HUES6 (cell line): ENCODE measurements at regions not wholly inside any gene's neighbourhood (a gene's known extent, or its start where the extent isn't known, plus 50 kb on each side); places are given as distances from the start of the nearest gene placed in this dataset.

Experiments
- H3K27ac ChIP-seq: 2 replicates; pipeline ENCODE4 v1.7.0; 2013; ENCODE audit warnings: low read depth, mild to moderate bottlenecking, low read length, inconsistent platforms
- H3K27me3 ChIP-seq: 2 replicates; pipeline ENCODE4 v1.6.1; 2013; ENCODE audit warnings: low read length; ENCODE audit not compliant: control insufficient read depth, insufficient read depth
- H3K36me3 ChIP-seq: 2 replicates; pipeline ENCODE4 v1.6.1; 2013; ENCODE audit warnings: low read length; ENCODE audit not compliant: control insufficient read depth, insufficient read depth
- H3K4me1 ChIP-seq: 2 replicates; pipeline ENCODE4 v1.6.1; 2013; ENCODE audit warnings: low read length; ENCODE audit not compliant: control insufficient read depth, insufficient read depth
- H3K4me3 ChIP-seq: 2 replicates; pipeline ENCODE4 v1.5.1; 2013; ENCODE audit warnings: low read depth, low read length
- H3K9ac ChIP-seq: one replicate; pipeline ENCODE4 v1.6.1; 2013; ENCODE audit warnings: mild to moderate bottlenecking, low read length
- H3K9me3 ChIP-seq: 2 replicates; pipeline ENCODE4 v1.6.1; 2013; ENCODE audit warnings: low read depth, low read length; ENCODE audit not compliant: control insufficient read depth, insufficient read depth

- H3K4me3 ChIP-seq = peak overlapping the region; percentile 86
- H3K36me3 ChIP-seq = no peaks in the 10 kb centered on the region
- H3K27me3 ChIP-seq = peaks cover 15% of the 10 kb centered on the region; the same call in 1 of the 2 replicates
- peaks cover 13% of the 10 kb centered on the region for H3K4me1 ChIP-seq
- no peaks in the 10 kb centered on the region for H3K9me3 ChIP-seq
- no peak overlapping the region; the same call in 1 of the 2 replicates for H3K27ac ChIP-seq
- peak overlapping the region; percentile 97 for H3K9ac ChIP-seq
Measured at GRCh38 chr12:25384038-25384892, 133.5 kb upstream of the KRAS start.

DNA sequence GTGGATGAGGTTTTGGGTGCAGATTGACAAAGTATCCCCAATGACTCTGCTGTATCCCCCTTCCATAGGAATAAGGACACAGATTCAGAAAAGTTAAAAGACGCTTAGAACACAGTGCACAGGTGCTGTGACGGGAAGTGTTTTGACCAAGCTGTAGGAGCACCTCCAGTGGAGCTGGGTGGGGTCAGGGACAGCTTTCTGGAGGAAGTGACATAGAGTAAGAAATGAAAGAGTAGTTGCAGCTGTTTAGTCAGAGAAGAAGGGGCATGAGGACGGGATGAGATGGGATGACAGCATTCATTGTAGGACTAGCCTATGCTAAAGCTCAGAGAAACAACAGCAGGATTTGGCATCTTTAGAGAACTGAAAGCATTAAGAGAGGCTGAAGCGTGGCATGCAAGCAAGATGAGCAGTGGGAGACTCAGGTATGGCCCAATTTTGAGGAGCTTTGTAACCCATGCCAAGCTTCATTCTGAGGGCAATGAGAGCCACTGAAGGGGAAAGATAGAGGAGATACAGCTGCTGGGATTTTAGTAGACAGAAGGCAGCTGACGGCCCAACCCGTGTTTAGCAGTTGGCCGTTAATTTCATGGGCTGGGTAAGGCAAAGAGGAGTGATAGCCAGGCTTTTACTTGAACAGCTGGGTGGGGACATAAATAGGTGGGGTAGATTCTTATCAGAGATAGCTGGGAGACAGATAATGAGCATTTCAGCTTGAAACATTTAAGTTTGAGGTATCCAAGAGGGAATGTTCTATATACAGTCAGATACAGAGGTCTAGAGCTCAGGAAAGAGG lies 131.8 kb upstream of the KRAS start:
- Histone ChIP-seq H3K9ac (no peak overlapping the region), H3K27ac (no peak overlapping the region), H3K4me3 (no peak overlapping the region), H3K9me3 (no peaks in the 10 kb centered on the region), H3K36me3 (no peaks in the 10 kb centered on the region), H3K27me3 (peaks cover 15% of the 10 kb centered on the region; the same call in 1 of the 2 replicates), H3K4me1 (peaks cover 18% of the 10 kb centered on the region)

- H3K4me3 ChIP-seq = no peak overlapping the region
- no peak overlapping the region for H3K9ac ChIP-seq
- H3K36me3 ChIP-seq = no peaks in the 10 kb centered on the region
- H3K27me3 ChIP-seq = no peaks in the 10 kb centered on the region
- H3K9me3 ChIP-seq = no peaks in the 10 kb centered on the region
- H3K4me1 ChIP-seq = peaks cover 7% of the 10 kb centered on the region; the same call in 1 of the 2 replicates
- no peak overlapping the region for H3K27ac ChIP-seq
Measured at GRCh38 chr12:25377469-25378177, 126.9 kb upstream of the KRAS start.

- H3K4me1 ChIP-seq = peaks cover 7% of the 10 kb centered on the region; the same call in 1 of the 2 replicates
- no peak overlapping the region for H3K9ac ChIP-seq
- H3K27me3 ChIP-seq = no peaks in the 10 kb centered on the region
- no peak overlapping the region for H3K27ac ChIP-seq
- H3K9me3 ChIP-seq = no peaks in the 10 kb centered on the region
- no peaks in the 10 kb centered on the region for H3K36me3 ChIP-seq
- H3K4me3 ChIP-seq = no peak overlapping the region
Measured at GRCh38 chr12:25376985-25377384, 126.3 kb upstream of the KRAS start.

DNA sequence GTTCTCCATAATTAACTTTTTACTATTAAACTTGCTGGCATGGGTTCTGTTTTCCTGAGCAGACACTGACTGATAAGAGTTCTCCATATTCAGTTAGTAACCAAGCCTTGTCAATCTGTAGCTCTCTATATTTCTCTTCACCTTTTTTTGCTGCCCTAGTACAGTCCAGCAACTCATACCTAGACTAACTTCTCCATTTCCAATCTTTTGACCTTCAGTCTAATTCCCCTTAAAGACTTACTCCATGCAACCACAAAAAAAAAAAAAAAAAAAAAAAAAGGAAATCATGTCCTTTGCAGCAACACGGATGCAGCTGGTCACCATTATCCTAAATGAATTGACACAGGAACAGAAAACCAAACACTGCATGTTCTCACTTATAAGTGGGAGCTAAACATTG lies 125.7 kb upstream of the KRAS start:
- Histone ChIP-seq H3K4me3 (no peak overlapping the region), H3K36me3 (no peaks in the 10 kb centered on the region), H3K27me3 (no peaks in the 10 kb centered on the region), H3K9ac (no peak overlapping the region), H3K4me1 (peaks cover 7% of the 10 kb centered on the region; the same call in 1 of the 2 replicates), H3K27ac (no peak overlapping the region), H3K9me3 (no peaks in the 10 kb centered on the region)

GRCh38 chr12:25372969-25373817 lies 122.5 kb upstream of the KRAS start:
- Histone ChIP-seq H3K27ac (no peak overlapping the region), H3K9me3 (peaks cover 6% of the 10 kb centered on the region; the same call in 1 of the 2 replicates), H3K4me1 (peaks cover 7% of the 10 kb centered on the region; the same call in 1 of the 2 replicates), H3K4me3 (no peak overlapping the region), H3K9ac (no peak overlapping the region), H3K27me3 (no peaks in the 10 kb centered on the region), H3K36me3 (no peaks in the 10 kb centered on the region)

DNA sequence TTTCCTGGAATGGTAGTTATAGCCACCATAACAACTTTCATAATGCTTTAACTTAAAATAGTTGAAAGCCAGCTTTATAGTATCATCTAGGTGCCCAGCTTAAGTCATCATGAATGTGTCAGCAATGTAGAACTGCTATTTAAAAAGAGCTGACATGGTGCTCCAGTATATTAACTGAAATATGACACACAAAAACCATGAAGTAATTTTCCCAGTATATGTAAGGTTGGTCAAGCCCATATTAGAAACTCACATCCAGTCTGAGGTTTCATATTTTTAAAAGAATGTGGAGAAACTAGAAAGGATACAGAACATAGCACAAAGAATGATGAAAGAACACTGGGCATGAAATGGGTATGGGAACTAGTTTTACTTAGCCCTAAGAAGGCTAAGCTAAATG lies 121.3 kb upstream of the KRAS start:
- Histone ChIP-seq H3K9ac (no peak overlapping the region), H3K4me3 (no peak overlapping the region), H3K27me3 (no peaks in the 10 kb centered on the region), H3K27ac (no peak overlapping the region), H3K9me3 (peaks cover 8% of the 10 kb centered on the region; the same call in 1 of the 2 replicates), H3K4me1 (no peaks in the 10 kb centered on the region), H3K36me3 (no peaks in the 10 kb centered on the region)

DNA sequence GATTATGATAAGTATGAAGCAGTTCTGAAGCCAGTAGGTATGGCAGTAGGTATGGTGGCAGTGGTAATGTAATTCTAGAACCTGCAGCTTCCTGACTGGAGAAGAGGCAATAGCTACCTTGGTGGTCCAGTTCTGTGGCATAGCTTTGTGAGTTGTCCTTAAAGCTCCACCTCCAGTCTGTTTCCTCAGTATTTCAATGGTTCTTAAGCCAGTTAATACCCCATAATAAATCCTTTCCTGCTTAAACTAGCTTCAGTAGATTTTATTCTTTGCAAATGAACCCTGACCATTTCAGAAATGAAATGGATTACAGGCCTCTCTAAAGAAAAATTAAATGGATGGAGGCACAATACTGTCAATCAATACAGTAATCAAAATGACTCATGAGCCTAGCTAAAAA lies 117.8 kb upstream of the KRAS start:
- Histone ChIP-seq H3K4me3 (no peak overlapping the region), H3K9me3 (peaks cover 8% of the 10 kb centered on the region; the same call in 1 of the 2 replicates), H3K36me3 (no peaks in the 10 kb centered on the region), H3K27ac (no peak overlapping the region), H3K4me1 (peaks cover 15% of the 10 kb centered on the region), H3K9ac (no peak overlapping the region), H3K27me3 (no peaks in the 10 kb centered on the region)

GRCh38 chr12:25366122-25366521 lies 115.4 kb upstream of the KRAS start:
- H3K4me3 ChIP-seq = no peak overlapping the region
- H3K36me3 ChIP-seq = no peaks in the 10 kb centered on the region
- no peaks in the 10 kb centered on the region for H3K27me3 ChIP-seq
- H3K9ac ChIP-seq = no peak overlapping the region
- peaks cover 8% of the 10 kb centered on the region; the same call in 1 of the 2 replicates for H3K9me3 ChIP-seq
- peaks cover 15% of the 10 kb centered on the region for H3K4me1 ChIP-seq
- no peak overlapping the region for H3K27ac ChIP-seq

DNA sequence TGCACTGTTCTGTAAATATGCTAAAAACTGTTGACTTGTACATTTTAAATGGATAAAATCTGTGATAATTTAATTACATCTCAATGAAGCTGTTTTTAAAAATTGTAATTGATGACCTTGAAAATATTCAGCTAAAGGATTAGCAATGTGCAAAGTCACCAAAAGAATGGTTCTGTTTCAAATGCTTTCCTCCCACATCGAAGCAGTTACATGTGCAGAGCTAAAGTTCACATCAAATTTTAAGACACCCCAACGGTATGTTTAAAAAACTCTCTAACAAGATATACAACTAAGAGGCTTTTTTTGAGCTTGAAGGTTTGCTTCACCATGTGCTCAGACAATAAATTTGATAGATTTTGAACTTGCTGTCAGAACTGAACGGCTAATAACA lies 114.6 kb upstream of the KRAS start:
- no peaks in the 10 kb centered on the region for H3K36me3 ChIP-seq
- H3K4me3 ChIP-seq = no peak overlapping the region
- H3K27ac ChIP-seq = peak overlapping the region; percentile 65; the same call in 1 of the 2 replicates
- H3K9me3 ChIP-seq = peaks cover 8% of the 10 kb centered on the region; the same call in 1 of the 2 replicates
- H3K27me3 ChIP-seq = no peaks in the 10 kb centered on the region
- H3K4me1 ChIP-seq = peaks cover 15% of the 10 kb centered on the region
- no peak overlapping the region for H3K9ac ChIP-seq
